Endothelial cell of umbilical vein (primary cell): ENCODE measurements at regions not wholly inside any gene's neighbourhood (a gene's known extent, or its start where the extent isn't known, plus 50 kb on each side); places are given as distances from the start of the nearest gene placed in this dataset.

Source experiments
- CTCF ChIP-seq, 2 donors: IDR thresholded peaks; 1 replicate in 1 of 2; 2 replicates in 1 of 2; pipeline ENCODE4 v1.5.1; 2011; ENCODE audit warnings: low read length in 2 of 2, mild to moderate bottlenecking in 2 of 2, moderate library complexity in 2 of 2, control low read depth in 1 of 2, inconsistent platforms in 1 of 2, low read depth in 1 of 2; ENCODE audit not compliant: insufficient read depth in 1 of 2; ENCODE audit errors: extremely low read depth in 1 of 2
- EZH2 ChIP-seq: IDR thresholded peaks from 2 replicates; pipeline ENCODE4 v1.6.1; 2012; ENCODE audit warnings: borderline replicate concordance, low read depth, mild to moderate bottlenecking, moderate library complexity, low read length, inconsistent platforms; ENCODE audit not compliant: severe bottlenecking
- FOS ChIP-seq: IDR thresholded peaks from 2 replicates; pipeline ENCODE4 v1.6.1; 2011; ENCODE audit warnings: mild to moderate bottlenecking, low read length, moderate library complexity, borderline replicate concordance; ENCODE audit not compliant: insufficient read depth
- JUN ChIP-seq: IDR thresholded peaks from 2 replicates; pipeline ENCODE4 v1.6.1; 2011; ENCODE audit warnings: borderline replicate concordance, low read depth; ENCODE audit not compliant: insufficient read length, insufficient read depth
- MAX ChIP-seq: IDR thresholded peaks from 2 replicates; pipeline ENCODE4 v1.6.1; 2011; ENCODE audit not compliant: insufficient read depth, insufficient read length
- MYC ChIP-seq: IDR thresholded peaks from one replicate; pipeline ENCODE4 v1.6.1; 2011; ENCODE audit warnings: mild to moderate bottlenecking, low read depth, low read length
- POLR2A ChIP-seq: IDR thresholded peaks from 2 replicates; pipeline ENCODE4 v1.6.1; 2012; ENCODE audit warnings: low read depth, mild to moderate bottlenecking, control low read depth, low read length

- no peak for TF ChIP-seq CTCF (IDR thresholded peaks at IDR 0.05; ENCODE audit: extremely low read depth in 1 of 2, insufficient read depth in 1 of 2, low read depth in 1 of 2, low read length in 2 of 2)
- no peak for TF ChIP-seq JUN
- TF ChIP-seq POLR2A: no peak
- no peak for TF ChIP-seq MYC
- TF ChIP-seq MAX: no peak
- no peak for TF ChIP-seq EZH2
- TF ChIP-seq FOS: no peak
Observed at GRCh38 chrX:39047174-39047573, 245.9 kb downstream of the MID1IP1 start.
